PC-9 (cell line): ENCODE measurements at regions not wholly inside any gene's neighbourhood (a gene's known extent, or its start where the extent isn't known, plus 50 kb on each side); places are given as distances from the start of the nearest gene placed in this dataset.

Experiments
- BruUV-seq: library from RNA; stranded (reverse); fragments of 400-500 nt; replicated peaks from 2 replicates; lab custom pipeline; 2021; lab: Mats Ljungman, UMichigan
- CTCF ChIA-PET: fragments of 300-600 bp; sonication (Branson Sonifier 250); formaldehyde crosslinking; loops from one replicate; lab custom pipeline; 2022; ENCODE audit warnings: antibody characterized with exemption; lab: Charles Lee
- POLR2A ChIA-PET: fragments of 300-600 bp; sonication (Branson Sonifier 250); formaldehyde crosslinking; loops from one replicate; lab custom pipeline; 2022; ENCODE audit warnings: antibody characterized with exemption; ENCODE audit not compliant: unreplicated experiment; lab: Charles Lee
- DNase-seq, 2 experiments: peaks; one replicate each; pipeline versions ENCODE4 v3.0.0 to v3.0.0-alpha.2; 2015 to 2022; ENCODE audit warnings: mixed read lengths in 1 of 2
- H2AFZ ChIP-seq: fragments of 200-600 bp; sonication (generic); 2 replicates; pipeline ENCODE4 v1.8.1; 2017; ENCODE audit warnings: antibody characterized with exemption
- H3F3A ChIP-seq: fragments of 200-600 bp; sonication (generic); 2 replicates; pipeline ENCODE4 v1.8.1; 2017; ENCODE audit warnings: antibody characterized with exemption, mild to moderate bottlenecking, low read depth; ENCODE audit not compliant: insufficient read depth
- H3K27ac ChIP-seq: fragments of 200-600 bp; sonication (generic); 2 replicates; pipeline ENCODE4 v1.6.1; 2016; ENCODE audit warnings: mixed run types
- H3K27me3 ChIP-seq: fragments of 200-600 bp; sonication (generic); 2 replicates; pipeline ENCODE4 v1.6.1; 2016; ENCODE audit warnings: low read depth, mixed run types; ENCODE audit not compliant: insufficient read depth
- H3K36me3 ChIP-seq: fragments of 200-600 bp; sonication (generic); 2 replicates; pipeline ENCODE4 v1.6.1; 2016; ENCODE audit warnings: low read depth, mixed run types
- H3K4me1 ChIP-seq: fragments of 200-600 bp; sonication (generic); replicated peaks from 2 replicates; pipeline ENCODE4 v1.6.1; 2016; ENCODE audit warnings: mixed run types; ENCODE audit not compliant: insufficient read depth
- H3K4me2 ChIP-seq: fragments of 200-600 bp; sonication (generic); 2 replicates; pipeline ENCODE4 v1.6.1; 2017; ENCODE audit warnings: mixed run types
- H3K4me3 ChIP-seq: fragments of 200-600 bp; sonication (generic); 2 replicates; pipeline ENCODE4 v1.6.1; 2016; ENCODE audit warnings: mixed run types
- H3K79me2 ChIP-seq: fragments of 200-600 bp; sonication (generic); 2 replicates; pipeline ENCODE4 v1.6.1; 2017; ENCODE audit warnings: low read depth, mixed run types
- H3K9me2 ChIP-seq: fragments of 200-600 bp; sonication (generic); 2 replicates; pipeline ENCODE4 v1.8.1; 2017; ENCODE audit warnings: mild to moderate bottlenecking; ENCODE audit not compliant: insufficient read depth
- H3K9me3 ChIP-seq: fragments of 200-600 bp; sonication (generic); 2 replicates; pipeline ENCODE4 v1.8.1; 2016; ENCODE audit warnings: low read depth; ENCODE audit not compliant: insufficient read depth
- H4K20me1 ChIP-seq: fragments of 200-600 bp; sonication (generic); 2 replicates; pipeline ENCODE4 v1.8.1; 2017; ENCODE audit not compliant: insufficient read depth
- CTCF ChIP-seq: fragments of 200-600 bp; sonication (generic); conservative IDR thresholded peaks from 2 replicates; pipeline ENCODE4 v1.6.1; 2017; ENCODE audit warnings: mixed run types, antibody characterized with exemption, mild to moderate bottlenecking, moderate library complexity
- EZH2 ChIP-seq: fragments of 200-600 bp; sonication (generic); IDR thresholded peaks from 2 replicates; pipeline ENCODE4 v1.8.0; 2017; ENCODE audit warnings: antibody characterized with exemption, low read depth
- intact Hi-C: fragments of 100-400 bp; cut with micrococcal nuclease; formaldehyde crosslinking; loops from one replicate; pipeline ENCODE4 v1.10.0; 2022; ENCODE audit not compliant: unreplicated experiment

- no peaks in the 10 kb centered on the region for H3K9me3 ChIP-seq
- no peak overlapping the region for H3K4me3 ChIP-seq
- intact Hi-C loops, result no loop called here
- H3K4me2 ChIP-seq, result no peak overlapping the region
- POLR2A ChIA-PET, result no interaction called here
- CTCF ChIA-PET, result no interaction called here
- DNase-seq, result no peak
- H3K79me2 ChIP-seq, result no peaks in the 10 kb centered on the region
- no peak for TF ChIP-seq EZH2
- TF ChIP-seq CTCF, result no peak
- H3K9me2 ChIP-seq, result no peaks in the 10 kb centered on the region; the same call in 1 of the 2 replicates
- no peak overlapping the region for H2AFZ ChIP-seq
- no peaks in the 10 kb centered on the region for H3F3A ChIP-seq
- no peaks in the 10 kb centered on the region for H3K36me3 ChIP-seq
- no peak overlapping the region for H3K27ac ChIP-seq
- no peaks in the 10 kb centered on the region for H4K20me1 ChIP-seq
- H3K4me1 ChIP-seq, result no peaks in the 10 kb centered on the region
- no TSS peak for BruUV-seq
- H3K27me3 ChIP-seq, result no peaks in the 10 kb centered on the region
Observed at GRCh38 chrX:113457719-113458118, 617.1 kb upstream of the AMOT start.

GRCh38 chrX:113455582-113455981, 615.0 kb upstream of the AMOT start:
- no peaks in the 10 kb centered on the region; the same call in 1 of the 2 replicates for H3K9me2 ChIP-seq

GRCh38 chrX:113429011-113429410, 588.4 kb upstream of the AMOT start:
- H3K27ac ChIP-seq, result no peak overlapping the region
- CTCF ChIA-PET, result no interaction called here

More at GRCh38 chrX:113455582-113455981, 615.0 kb upstream of the AMOT start:
- Histone ChIP-seq H4K20me1 (no peaks in the 10 kb centered on the region), H3K4me3 (no peak overlapping the region), H3K36me3 (no peaks in the 10 kb centered on the region), H3K4me1 (no peaks in the 10 kb centered on the region), H3F3A (no peaks in the 10 kb centered on the region), H3K4me2 (no peak overlapping the region), H2AFZ (no peak overlapping the region), H3K79me2 (no peaks in the 10 kb centered on the region), H3K9me3 (no peaks in the 10 kb centered on the region), H3K27me3 (no peaks in the 10 kb centered on the region), H3K27ac (no peak overlapping the region)
- intact Hi-C loops, result no loop called here
- BruUV-seq, result no TSS peak
- ChIA-PET CTCF (no interaction called here), POLR2A (no interaction called here)
- TF ChIP-seq EZH2 (no peak), CTCF (no peak)
- DNase-seq, result no peak

More at GRCh38 chrX:113429011-113429410, 588.4 kb upstream of the AMOT start:
- H4K20me1 ChIP-seq, result no peaks in the 10 kb centered on the region
- POLR2A ChIA-PET, result no interaction called here
- BruUV-seq, result no TSS peak
- no peaks in the 10 kb centered on the region for H3K9me3 ChIP-seq
- no peak for DNase-seq
- H3K4me3 ChIP-seq, result no peak overlapping the region
- no peaks in the 10 kb centered on the region for H3K27me3 ChIP-seq
- no peaks in the 10 kb centered on the region for H3K79me2 ChIP-seq
- H3K36me3 ChIP-seq, result no peaks in the 10 kb centered on the region
- intact Hi-C loops, result no loop called here
- H3K4me2 ChIP-seq, result no peak overlapping the region
- H3F3A ChIP-seq, result no peaks in the 10 kb centered on the region
- no peaks in the 10 kb centered on the region for H3K9me2 ChIP-seq
- H3K4me1 ChIP-seq, result no peaks in the 10 kb centered on the region
- H2AFZ ChIP-seq, result no peak overlapping the region
- TF ChIP-seq CTCF (no peak), EZH2 (no peak)
